CD8-positive, alpha-beta memory T cell (primary cell): ENCODE measurements at regions not wholly inside any gene's neighbourhood (a gene's known extent, or its start where the extent isn't known, plus 50 kb on each side); places are given as distances from the start of the nearest gene placed in this dataset.

ENCODE experiments used
- CTCF ChIA-PET: fragments of 350-600 bp; sonication (Branson Sonifier 250); formaldehyde crosslinking; loops from one replicate; lab custom pipeline; 2021; ENCODE audit warnings: antibody characterized with exemption; lab: Charles Lee
- POLR2A ChIA-PET: fragments of 350-600 bp; sonication (Branson Sonifier 250); formaldehyde crosslinking; loops from one replicate; lab custom pipeline; 2021; ENCODE audit warnings: antibody characterized with exemption; lab: Charles Lee
- DNase-seq, 5 donors: peaks; one replicate each; pipeline versions ENCODE4 v3.0.0 to v3.0.0-alpha.2; 2020 to 2022; ENCODE audit warnings: mixed read lengths in 1 of 5
- H3K27ac ChIP-seq: one replicate; pipeline ENCODE4 v1.7.0; 2013; ENCODE audit warnings: low read depth, mild to moderate bottlenecking, low read length, moderate library complexity
- H3K27me3 ChIP-seq: 2 replicates; pipeline ENCODE4 v1.7.0; 2013; ENCODE audit warnings: low read length, mild to moderate bottlenecking; ENCODE audit not compliant: insufficient read depth, poor library complexity, severe bottlenecking
- H3K36me3 ChIP-seq: 2 replicates; pipeline ENCODE4 v1.7.0; 2013; ENCODE audit warnings: mild to moderate bottlenecking, low read length, moderate library complexity; ENCODE audit not compliant: insufficient read depth
- H3K4me1 ChIP-seq: 2 replicates; pipeline ENCODE4 v1.7.0; 2013; ENCODE audit warnings: mild to moderate bottlenecking, low read length, moderate library complexity; ENCODE audit not compliant: insufficient read depth
- H3K4me3 ChIP-seq: 2 replicates; pipeline ENCODE4 v1.7.0; 2013; ENCODE audit warnings: mild to moderate bottlenecking, low read length
- H3K9me3 ChIP-seq: 2 replicates; pipeline ENCODE4 v1.7.0; 2013; ENCODE audit warnings: mild to moderate bottlenecking, low read length
- H3K27ac Mint-ChIP-seq, 8 donors: one replicate each; pipeline ENCODE4 v1.8.0; 2020 to 2021; ENCODE audit warnings: mixed read lengths in 8 of 8, mild to moderate bottlenecking in 6 of 8, inconsistent platforms in 3 of 8, moderate library complexity in 3 of 8
- H3K27me3 Mint-ChIP-seq, 2 donors: one replicate each; pipeline ENCODE4 v1.8.0; 2020 to 2021; ENCODE audit warnings: mixed read lengths in 2 of 2, mild to moderate bottlenecking in 1 of 2, moderate library complexity in 1 of 2
- H3K36me3 Mint-ChIP-seq, 3 donors: one replicate each; pipeline ENCODE4 v1.8.0; 2020 to 2021; ENCODE audit warnings: mixed read lengths in 3 of 3, inconsistent platforms in 1 of 3, mild to moderate bottlenecking in 1 of 3
- H3K4me1 Mint-ChIP-seq, 3 donors: one replicate each; pipeline ENCODE4 v1.8.0; 2020 to 2021; ENCODE audit warnings: mixed read lengths in 3 of 3, inconsistent platforms in 1 of 3, mild to moderate bottlenecking in 1 of 3
- H3K4me3 Mint-ChIP-seq, 7 donors: one replicate each; pipeline ENCODE4 v1.8.0; 2020 to 2021; ENCODE audit warnings: mixed read lengths in 7 of 7, mild to moderate bottlenecking in 6 of 7, moderate library complexity in 4 of 7, inconsistent platforms in 2 of 7
- H3K9me3 Mint-ChIP-seq, 5 donors: one replicate each; pipeline ENCODE4 v1.8.0; 2020 to 2022; ENCODE audit warnings: mixed read lengths in 5 of 5, mild to moderate bottlenecking in 3 of 5, moderate library complexity in 2 of 5, inconsistent platforms in 1 of 5

- Histone ChIP-seq H3K27me3 (peaks cover 7% of the 10 kb centered on the region), H3K27ac (no peak overlapping the region), H3K9me3 (no peaks in the 10 kb centered on the region), H3K4me3 (no peak overlapping the region), H3K4me1 (no peaks in the 10 kb centered on the region), H3K36me3 (no peaks in the 10 kb centered on the region)
- ChIA-PET POLR2A (no interaction called here), CTCF (no interaction called here)
- Mint-ChIP-seq H3K36me3 (no peaks in the 10 kb centered on the region), H3K27me3 (peaks cover 39 to 48% of the 10 kb centered on the region in 2 donors), H3K4me3 (no peak overlapping the region), H3K27ac (no peak overlapping the region), H3K4me1 (no peaks in the 10 kb centered on the region), H3K9me3 (peaks cover 5 to 10% (median 8%) of the 10 kb centered on the region in 5 donors)
- DNase-seq, result no peak
These were observed 301.1 kb downstream of the MATN1 start for GRCh38 chr1:30422251-30422650.

- H3K4me1 Mint-ChIP-seq, result no peaks in the 10 kb centered on the region
- DNase-seq, result no peak
- CTCF ChIA-PET, result no interaction called here
- peak overlapping the region in 1 of 8 donors; percentile 39 for H3K27ac Mint-ChIP-seq
- no peaks in the 10 kb centered on the region for H3K9me3 ChIP-seq
- H3K27me3 ChIP-seq, result peaks cover 7% of the 10 kb centered on the region
- H3K27me3 Mint-ChIP-seq, result peaks cover 35 to 42% of the 10 kb centered on the region in 2 donors
- H3K4me3 ChIP-seq, result no peak overlapping the region
- POLR2A ChIA-PET, result no interaction called here
- no peak overlapping the region for H3K4me3 Mint-ChIP-seq
- peaks cover 0 to 1% (median 0%) of the 10 kb centered on the region in 5 donors for H3K9me3 Mint-ChIP-seq
- no peaks in the 10 kb centered on the region for H3K36me3 ChIP-seq
- no peak overlapping the region for H3K27ac ChIP-seq
- no peaks in the 10 kb centered on the region for H3K4me1 ChIP-seq
- no peaks in the 10 kb centered on the region for H3K36me3 Mint-ChIP-seq
These were observed 302.8 kb downstream of the MATN1 start for GRCh38 chr1:30420519-30421050.

GRCh38 chr1:30419831-30420230 lies 303.6 kb downstream of the MATN1 start:
- Mint-ChIP-seq H3K4me3 (no peak overlapping the region), H3K36me3 (no peaks in the 10 kb centered on the region), H3K4me1 (no peaks in the 10 kb centered on the region), H3K27ac (no peak overlapping the region), H3K9me3 (no peaks in the 10 kb centered on the region), H3K27me3 (peaks cover 34 to 39% of the 10 kb centered on the region in 2 donors)
- Histone ChIP-seq H3K27ac (no peak overlapping the region), H3K4me3 (no peak overlapping the region), H3K27me3 (peaks cover 7% of the 10 kb centered on the region), H3K36me3 (no peaks in the 10 kb centered on the region), H3K9me3 (no peaks in the 10 kb centered on the region), H3K4me1 (no peaks in the 10 kb centered on the region)
- ChIA-PET CTCF (no interaction called here), POLR2A (no interaction called here)
- DNase-seq, result no peak

- Histone ChIP-seq H3K4me3 (no peak overlapping the region), H3K4me1 (no peaks in the 10 kb centered on the region), H3K9me3 (no peaks in the 10 kb centered on the region), H3K27ac (no peak overlapping the region), H3K36me3 (no peaks in the 10 kb centered on the region), H3K27me3 (peaks cover 7% of the 10 kb centered on the region)
- ChIA-PET CTCF (no interaction called here), POLR2A (no interaction called here)
- H3K4me1 Mint-ChIP-seq, result no peaks in the 10 kb centered on the region
- no peak for DNase-seq
- peaks cover 29 to 40% of the 10 kb centered on the region in 2 donors for H3K27me3 Mint-ChIP-seq
- H3K9me3 Mint-ChIP-seq, result no peaks in the 10 kb centered on the region
- no peak overlapping the region for H3K27ac Mint-ChIP-seq
- H3K36me3 Mint-ChIP-seq, result no peaks in the 10 kb centered on the region
- H3K4me3 Mint-ChIP-seq, result no peak overlapping the region
These were observed 304.3 kb downstream of the MATN1 start for GRCh38 chr1:30418939-30419720.

- ChIA-PET POLR2A (no interaction called here), CTCF (no interaction called here)
- no peaks in the 10 kb centered on the region for H3K4me1 ChIP-seq
- peaks cover 29 to 32% of the 10 kb centered on the region in 2 donors for H3K27me3 Mint-ChIP-seq
- peaks cover 7% of the 10 kb centered on the region for H3K27me3 ChIP-seq
- no peak overlapping the region for H3K27ac ChIP-seq
- no peaks in the 10 kb centered on the region for H3K4me1 Mint-ChIP-seq
- H3K27ac Mint-ChIP-seq, result peak overlapping the region in 1 of 8 donors; percentile 50
- no peaks in the 10 kb centered on the region for H3K36me3 Mint-ChIP-seq
- DNase-seq, result no peak
- H3K4me3 ChIP-seq, result no peak overlapping the region
- no peaks in the 10 kb centered on the region for H3K9me3 Mint-ChIP-seq
- no peaks in the 10 kb centered on the region for H3K36me3 ChIP-seq
- H3K4me3 Mint-ChIP-seq, result no peak overlapping the region
- no peaks in the 10 kb centered on the region for H3K9me3 ChIP-seq
These were observed 305.1 kb downstream of the MATN1 start for GRCh38 chr1:30418061-30418938.

GRCh38 chr1:30417701-30418046 lies 305.7 kb downstream of the MATN1 start:
- H3K4me1 ChIP-seq, result no peaks in the 10 kb centered on the region
- ChIA-PET POLR2A (no interaction called here), CTCF (no interaction called here)
- Mint-ChIP-seq H3K4me1 (no peaks in the 10 kb centered on the region), H3K27ac (no peak overlapping the region), H3K36me3 (no peaks in the 10 kb centered on the region), H3K27me3 (peaks cover 24 to 27% of the 10 kb centered on the region in 2 donors), H3K9me3 (no peaks in the 10 kb centered on the region), H3K4me3 (no peak overlapping the region)
- H3K9me3 ChIP-seq, result no peaks in the 10 kb centered on the region
- no peak overlapping the region for H3K27ac ChIP-seq
- DNase-seq, result no peak
- H3K27me3 ChIP-seq, result peaks cover 7% of the 10 kb centered on the region
- H3K4me3 ChIP-seq, result no peak overlapping the region
- H3K36me3 ChIP-seq, result no peaks in the 10 kb centered on the region

GRCh38 chr1:30417001-30417700 lies 306.2 kb downstream of the MATN1 start:
- H3K4me3 Mint-ChIP-seq, result no peak overlapping the region
- H3K36me3 ChIP-seq, result no peaks in the 10 kb centered on the region
- H3K27me3 Mint-ChIP-seq, result peaks cover 18 to 27% of the 10 kb centered on the region in 2 donors
- DNase-seq, result no peak
- H3K9me3 Mint-ChIP-seq, result no peaks in the 10 kb centered on the region
- POLR2A ChIA-PET, result no interaction called here
- no peaks in the 10 kb centered on the region for H3K4me1 Mint-ChIP-seq
- H3K9me3 ChIP-seq, result no peaks in the 10 kb centered on the region
- H3K36me3 Mint-ChIP-seq, result no peaks in the 10 kb centered on the region
- H3K27ac ChIP-seq, result no peak overlapping the region
- peaks cover 7% of the 10 kb centered on the region for H3K27me3 ChIP-seq
- CTCF ChIA-PET, result no interaction called here
- no peaks in the 10 kb centered on the region for H3K4me1 ChIP-seq
- no peak overlapping the region for H3K27ac Mint-ChIP-seq
- no peak overlapping the region for H3K4me3 ChIP-seq
